Caco-2 (cell line): ENCODE measurements at regions not wholly inside any gene's neighbourhood (a gene's known extent, or its start where the extent isn't known, plus 50 kb on each side); places are given as distances from the start of the nearest gene placed in this dataset.

Experiments
- BruUV-seq: library from RNA; stranded (reverse); fragments of 400-500 nt; replicated peaks from 2 replicates; lab custom pipeline; 2021; lab: Mats Ljungman, UMichigan
- CTCF ChIA-PET: fragments of 300-600 bp; sonication (Branson Sonifier 250); formaldehyde crosslinking; loops from one replicate; lab custom pipeline; 2022; ENCODE audit warnings: antibody characterized with exemption; lab: Charles Lee
- POLR2A ChIA-PET: fragments of 300-600 bp; sonication (Branson Sonifier 250); formaldehyde crosslinking; loops from one replicate; lab custom pipeline; 2022; ENCODE audit warnings: antibody characterized with exemption; lab: Charles Lee
- DNase-seq, 2 experiments: peaks; one replicate each; pipeline versions ENCODE4 v3.0.0 to v3.0.0-alpha.2; 2020 to 2022
- H3K27me3 ChIP-seq: replicated peaks from 2 replicates; pipeline ENCODE4 v1.6.0; 2011; ENCODE audit warnings: low read length; ENCODE audit not compliant: control insufficient read depth, insufficient read depth
- H3K36me3 ChIP-seq: 2 replicates; pipeline ENCODE4 v1.5.1; 2011; ENCODE audit warnings: low read length; ENCODE audit not compliant: control insufficient read depth, insufficient read depth
- H3K4me1 ChIP-seq: fragments of 250-450 bp; sonication (Bioruptor Pico); 2 replicates; pipeline ENCODE4 v1.5.1; 2020; ENCODE audit warnings: mild to moderate bottlenecking
- H3K4me3 ChIP-seq: 2 replicates; pipeline ENCODE4 v1.5.1; 2011; ENCODE audit warnings: low read depth, mild to moderate bottlenecking, control low read depth, low read length
- H3K9me3 ChIP-seq: fragments of 250-450 bp; sonication (Bioruptor Pico); 2 replicates; pipeline ENCODE4 v1.5.1; 2020; ENCODE audit warnings: mild to moderate bottlenecking, moderate library complexity
- H3K27ac Mint-ChIP-seq: one replicate; pipeline ENCODE4 v1.8.0; 2022; ENCODE audit warnings: mixed read lengths; ENCODE audit not compliant: unreplicated experiment
- H3K27me3 Mint-ChIP-seq: one replicate; pipeline ENCODE4 v1.8.0; 2022; ENCODE audit warnings: mixed read lengths; ENCODE audit not compliant: insufficient read depth, unreplicated experiment
- H3K36me3 Mint-ChIP-seq: one replicate; pipeline ENCODE4 v1.8.0; 2022; ENCODE audit warnings: mild to moderate bottlenecking, mixed read lengths; ENCODE audit not compliant: insufficient read depth, unreplicated experiment
- H3K4me1 Mint-ChIP-seq: one replicate; pipeline ENCODE4 v1.8.0; 2022; ENCODE audit warnings: low read depth, mixed read lengths; ENCODE audit not compliant: unreplicated experiment
- H3K4me3 Mint-ChIP-seq: one replicate; pipeline ENCODE4 v1.8.0; 2022; ENCODE audit warnings: mild to moderate bottlenecking, moderate library complexity, mixed read lengths; ENCODE audit not compliant: unreplicated experiment
- H3K9me3 Mint-ChIP-seq: one replicate; pipeline ENCODE4 v1.8.0; 2022; ENCODE audit warnings: mixed read lengths; ENCODE audit not compliant: unreplicated experiment
- CTCF ChIP-seq, 2 experiments: fragments of 200-600 bp in 1 of 2; IDR thresholded peaks; 1 replicate in 1 of 2; 2 replicates in 1 of 2; pipeline versions ENCODE4 v1.5.1 to v1.8.0; 2011 to 2022; ENCODE audit warnings: antibody characterized with exemption in 1 of 2, control low read depth in 1 of 2, inconsistent platforms in 1 of 2, low read depth in 1 of 2, low read length in 1 of 2, mild to moderate bottlenecking in 1 of 2, moderate library complexity in 1 of 2; ENCODE audit not compliant: insufficient read depth in 1 of 2, severe bottlenecking in 1 of 2, unreplicated experiment in 1 of 2
- intact Hi-C: fragments of 100-400 bp; cut with micrococcal nuclease; formaldehyde crosslinking; loops from one replicate; pipeline ENCODE4 v1.10.0; 2022; ENCODE audit not compliant: unreplicated experiment

- TF ChIP-seq CTCF (IDR thresholded peaks at IDR 0.05; ENCODE audit: insufficient read depth in 1 of 2, low read depth in 1 of 2, low read length in 1 of 2, severe bottlenecking in 1 of 2, unreplicated experiment in 1 of 2): no peak
- no peaks in the 10 kb centered on the region for H3K9me3 Mint-ChIP-seq
- Histone ChIP-seq H3K4me3 (no peak overlapping the region), H3K27me3 (no peaks in the 10 kb centered on the region), H3K9me3 (no peaks in the 10 kb centered on the region), H3K36me3 (no peaks in the 10 kb centered on the region), H3K4me1 (no peaks in the 10 kb centered on the region)
- H3K4me1 Mint-ChIP-seq: no peaks in the 10 kb centered on the region
- POLR2A ChIA-PET: no interaction called here
- no peak for DNase-seq
- H3K27me3 Mint-ChIP-seq: peaks cover 4% of the 10 kb centered on the region
- no peaks in the 10 kb centered on the region for H3K36me3 Mint-ChIP-seq
- H3K4me3 Mint-ChIP-seq: no peak overlapping the region
- CTCF ChIA-PET: no interaction called here
- H3K27ac Mint-ChIP-seq: no peak overlapping the region
- intact Hi-C loops: no loop called here
- BruUV-seq: no TSS peak
These were observed 60.3 kb upstream of the KCNK2 start for GRCh38 chr1:215022204-215022603.

GRCh38 chr1:215022741-215023141, 59.8 kb upstream of the KCNK2 start:
- H3K4me1 ChIP-seq: no peaks in the 10 kb centered on the region
- POLR2A ChIA-PET: no interaction called here
- TF ChIP-seq CTCF (IDR thresholded peaks at IDR 0.05; ENCODE audit: insufficient read depth in 1 of 2, low read depth in 1 of 2, low read length in 1 of 2, severe bottlenecking in 1 of 2, unreplicated experiment in 1 of 2): no peak
- Mint-ChIP-seq H3K27me3 (peaks cover 4% of the 10 kb centered on the region), H3K9me3 (no peaks in the 10 kb centered on the region), H3K4me3 (no peak overlapping the region), H3K27ac (no peak overlapping the region), H3K4me1 (no peaks in the 10 kb centered on the region), H3K36me3 (no peaks in the 10 kb centered on the region)
- intact Hi-C loops: no loop called here
- no peak for DNase-seq
- no peaks in the 10 kb centered on the region for H3K27me3 ChIP-seq
- H3K36me3 ChIP-seq: no peaks in the 10 kb centered on the region
- BruUV-seq: no TSS peak
- no peaks in the 10 kb centered on the region for H3K9me3 ChIP-seq
- no peak overlapping the region for H3K4me3 ChIP-seq
- CTCF ChIA-PET: no interaction called here

GRCh38 chr1:215023155-215023832, 59.2 kb upstream of the KCNK2 start:
- no peaks in the 10 kb centered on the region for H3K36me3 Mint-ChIP-seq
- H3K27ac Mint-ChIP-seq: no peak overlapping the region
- H3K9me3 Mint-ChIP-seq: no peaks in the 10 kb centered on the region
- CTCF ChIA-PET: no interaction called here
- no peak overlapping the region for H3K4me3 ChIP-seq
- no peak for DNase-seq
- no peaks in the 10 kb centered on the region for H3K36me3 ChIP-seq
- no peaks in the 10 kb centered on the region for H3K4me1 Mint-ChIP-seq
- intact Hi-C loops: no loop called here
- POLR2A ChIA-PET: no interaction called here
- H3K4me3 Mint-ChIP-seq: no peak overlapping the region
- H3K4me1 ChIP-seq: no peaks in the 10 kb centered on the region
- no peaks in the 10 kb centered on the region for H3K27me3 ChIP-seq
- H3K27me3 Mint-ChIP-seq: peaks cover 4% of the 10 kb centered on the region
- no peak for TF ChIP-seq CTCF (IDR thresholded peaks at IDR 0.05; ENCODE audit: insufficient read depth in 1 of 2, low read depth in 1 of 2, low read length in 1 of 2, severe bottlenecking in 1 of 2, unreplicated experiment in 1 of 2)
- BruUV-seq: no TSS peak
- no peaks in the 10 kb centered on the region for H3K9me3 ChIP-seq
